ENCODE measurements at regions not wholly inside any gene's neighbourhood (a gene's known extent, or its start where the extent isn't known, plus 50 kb on each side); places are given as distances from the start of the nearest gene placed in this dataset.

DNA sequence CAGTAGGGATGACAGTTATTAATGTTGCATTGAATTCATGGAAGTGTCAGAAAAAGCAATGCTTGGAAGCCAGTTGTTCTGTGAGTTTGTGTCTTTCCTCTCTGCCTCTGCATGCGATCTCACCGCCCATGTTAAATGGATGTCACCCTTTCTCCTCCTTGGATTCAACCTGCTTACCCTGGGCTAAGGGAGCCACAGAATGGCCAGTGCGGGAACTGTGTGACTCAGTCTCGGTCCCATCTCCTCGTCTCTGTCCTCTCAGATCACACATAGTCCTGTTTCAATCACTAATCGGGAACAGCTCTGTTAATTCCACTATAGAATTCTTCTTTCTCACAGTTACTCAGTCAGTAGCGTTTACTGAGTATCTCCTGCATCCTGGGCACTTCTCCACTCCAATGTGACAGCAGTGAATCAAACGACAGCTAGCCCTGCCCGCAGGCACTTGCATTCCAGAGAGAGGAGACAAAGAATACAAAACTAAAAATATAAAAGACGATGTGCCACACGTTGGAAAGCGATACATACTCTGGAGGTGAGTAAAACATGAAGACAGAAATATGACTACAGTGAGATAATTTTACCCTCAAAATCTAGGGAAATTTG lies 53.6 kb upstream of the TLR3 start:
- H3K4me3 ChIP-seq (ENCODE audit: low read depth, low read length, poor library complexity, severe bottlenecking) = no peak overlapping the region
- peaks cover 13% of the 10 kb centered on the region for H3K27me3 ChIP-seq (replicated peaks; ENCODE audit: insufficient read depth, low read depth, low read length, poor library complexity)
- no peaks in the 10 kb centered on the region for H3K4me1 ChIP-seq (ENCODE audit: insufficient read depth, low read length, poor library complexity, severe bottlenecking)
- POLR2A ChIA-PET (ENCODE audit: low non-redundant PET) = no interaction called here
- CTCF ChIA-PET = no interaction called here
- intact Hi-C loops (cut with micrococcal nuclease; ENCODE audit: unreplicated experiment) = no loop called here
- no TSS peak for BruUV-seq (replicated peaks)
- H3K27ac ChIP-seq (ENCODE audit: low read depth, low read length, poor library complexity, severe bottlenecking) = no peak overlapping the region
- H3K36me3 ChIP-seq (ENCODE audit: insufficient read depth, low read length, poor library complexity, severe bottlenecking) = no peaks in the 10 kb centered on the region
- no peaks in the 10 kb centered on the region for H3K9me3 ChIP-seq (ENCODE audit: low read depth, low read length, poor library complexity, severe bottlenecking)
- TF ChIP-seq EZH2 (IDR thresholded peaks at IDR 0.05; ENCODE audit: borderline replicate concordance, low read depth, low read length, poor library complexity, severe bottlenecking) = no peak
- TF ChIP-seq CTCF (conservative IDR thresholded peaks at IDR 0.05; ENCODE audit: low read depth, low read length) = no peak
- DNase-seq (ENCODE audit: low spot score) = no peak

DNA sequence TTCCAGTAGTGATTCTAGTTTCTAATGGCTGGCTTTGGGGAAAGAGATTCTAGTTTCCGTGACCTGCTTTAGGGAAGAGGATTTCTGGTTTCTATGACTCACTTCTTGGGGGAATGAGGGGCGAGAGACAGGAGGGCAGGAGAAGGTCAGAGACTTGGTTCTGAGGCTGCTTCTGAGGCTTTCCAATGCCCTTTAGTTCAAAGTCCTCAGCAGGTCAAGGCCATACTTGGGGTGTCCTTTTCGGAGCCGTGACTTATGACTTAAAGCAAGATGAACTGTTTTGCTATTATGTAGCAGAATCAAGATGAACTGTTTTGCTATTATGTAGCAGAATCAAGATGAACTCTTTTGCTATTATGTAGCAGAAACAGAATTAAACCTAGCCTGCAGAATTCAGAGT lies 52.2 kb upstream of the TLR3 start:
- Histone ChIP-seq H3K4me1 (ENCODE audit: insufficient read depth, low read length, poor library complexity, severe bottlenecking) (no peaks in the 10 kb centered on the region), H3K36me3 (ENCODE audit: insufficient read depth, low read length, poor library complexity, severe bottlenecking) (no peaks in the 10 kb centered on the region), H3K27ac (ENCODE audit: low read depth, low read length, poor library complexity, severe bottlenecking) (no peak overlapping the region), H3K9me3 (ENCODE audit: low read depth, low read length, poor library complexity, severe bottlenecking) (no peaks in the 10 kb centered on the region), H3K27me3 (replicated peaks; ENCODE audit: insufficient read depth, low read depth, low read length, poor library complexity) (peaks cover 13% of the 10 kb centered on the region), H3K4me3 (ENCODE audit: low read depth, low read length, poor library complexity, severe bottlenecking) (no peak overlapping the region)
- intact Hi-C loops (cut with micrococcal nuclease; ENCODE audit: unreplicated experiment) = no loop called here
- CTCF ChIA-PET = no interaction called here
- POLR2A ChIA-PET (ENCODE audit: low non-redundant PET) = no interaction called here
- DNase-seq (ENCODE audit: low spot score) = no peak
- no peak for TF ChIP-seq EZH2 (IDR thresholded peaks at IDR 0.05; ENCODE audit: borderline replicate concordance, low read depth, low read length, poor library complexity, severe bottlenecking)
- TF ChIP-seq CTCF (conservative IDR thresholded peaks at IDR 0.05; ENCODE audit: low read depth, low read length) = no peak
- no TSS peak for BruUV-seq (replicated peaks)

DNA sequence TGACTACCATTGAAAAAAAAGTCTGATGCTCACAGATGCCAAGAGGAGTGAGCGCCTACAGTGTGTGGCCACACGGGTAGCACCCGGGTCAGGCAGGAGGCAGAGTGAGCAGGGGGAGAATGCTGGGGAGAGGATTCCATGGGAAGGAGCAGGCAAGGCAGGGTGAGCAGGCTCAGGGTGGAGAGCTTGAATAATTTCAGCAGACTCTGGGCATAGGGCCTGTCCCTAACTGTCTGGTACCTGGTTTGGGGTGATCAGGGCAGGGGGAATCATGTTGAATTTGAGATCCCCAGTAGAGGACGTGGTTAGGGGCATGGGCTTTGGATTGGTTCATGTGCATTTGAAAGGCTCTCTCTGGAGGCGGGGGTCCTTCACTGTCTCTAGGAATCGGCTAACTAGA lies 51.2 kb upstream of the TLR3 start:
- no peaks in the 10 kb centered on the region for H3K4me1 ChIP-seq (ENCODE audit: insufficient read depth, low read length, poor library complexity, severe bottlenecking)
- intact Hi-C loops (cut with micrococcal nuclease; ENCODE audit: unreplicated experiment) = no loop called here
- DNase-seq (ENCODE audit: low spot score) = no peak
- ChIA-PET POLR2A (ENCODE audit: low non-redundant PET) (no interaction called here), CTCF (interaction anchor here (0.6 kb wide), 1 partner anchor 8 kb away, joined by 7 read pairs; no protein-coding TSS in a partner anchor)
- H3K27ac ChIP-seq (ENCODE audit: low read depth, low read length, poor library complexity, severe bottlenecking) = no peak overlapping the region
- no peak for TF ChIP-seq CTCF (conservative IDR thresholded peaks at IDR 0.05; ENCODE audit: low read depth, low read length)
- no peaks in the 10 kb centered on the region for H3K36me3 ChIP-seq (ENCODE audit: insufficient read depth, low read length, poor library complexity, severe bottlenecking)
- H3K27me3 ChIP-seq (replicated peaks; ENCODE audit: insufficient read depth, low read depth, low read length, poor library complexity) = peaks cover 13% of the 10 kb centered on the region
- no TSS peak for BruUV-seq (replicated peaks)
- no peaks in the 10 kb centered on the region for H3K9me3 ChIP-seq (ENCODE audit: low read depth, low read length, poor library complexity, severe bottlenecking)
- no peak overlapping the region for H3K4me3 ChIP-seq (ENCODE audit: low read depth, low read length, poor library complexity, severe bottlenecking)

Data from A673 (cell line).